ENCODE measurements at regions not wholly inside any gene's neighbourhood (a gene's known extent, or its start where the extent isn't known, plus 50 kb on each side); places are given as distances from the start of the nearest gene placed in this dataset.

DNA sequence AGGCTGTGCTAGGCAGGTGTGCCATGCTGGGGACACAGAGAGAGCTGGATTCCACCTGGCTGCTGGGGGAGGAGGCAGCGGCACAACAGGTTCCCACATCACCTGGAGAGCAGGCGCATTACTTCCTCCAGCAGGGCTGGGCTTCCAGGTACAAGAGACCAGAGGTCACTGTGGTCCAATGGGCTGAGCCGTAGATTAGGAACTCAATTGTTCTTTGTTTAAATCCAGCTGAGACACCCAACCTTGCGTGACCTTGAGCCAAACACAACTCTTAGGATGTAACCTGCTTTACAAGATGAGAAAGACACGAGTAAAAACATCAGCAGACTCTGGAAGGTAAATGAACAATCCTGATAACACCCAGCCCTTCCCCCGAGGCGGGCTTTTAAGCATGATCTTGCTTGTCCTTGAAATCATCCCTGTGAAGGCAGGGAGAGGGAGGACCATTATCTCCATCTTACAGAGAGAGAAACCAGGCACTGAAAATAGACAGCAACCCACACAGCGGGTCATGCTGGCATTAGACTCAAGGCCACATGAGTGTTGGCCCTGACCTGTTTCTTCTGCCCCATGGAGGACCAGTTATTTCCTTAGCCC, 216.5 kb upstream of the RREB1 start:
- no peak for TF ChIP-seq GATA2 (IDR thresholded peaks at IDR 0.05; ENCODE audit: low read depth, low read length)
- TF ChIP-seq GATA3 (IDR thresholded peaks at IDR 0.05; ENCODE audit: low read depth, low read length): no peak

Measured in SH-SY5Y (cell line).